Inflammatory macrophage treated with lipopolysaccharide for 1 hour (primary cell): ENCODE measurements at regions not wholly inside any gene's neighbourhood (a gene's known extent, or its start where the extent isn't known, plus 50 kb on each side); places are given as distances from the start of the nearest gene placed in this dataset.
"Not testable (repeated sequence)": the region's sequence is repeated elsewhere in the genome, so short reads cannot be mapped to it uniquely, and the experiment has no call there.

ENCODE experiments used
- DNase-seq, 2 donors: peaks; one replicate each; pipeline ENCODE4 v3.0.0-alpha.2; 2020 to 2022

DNA sequence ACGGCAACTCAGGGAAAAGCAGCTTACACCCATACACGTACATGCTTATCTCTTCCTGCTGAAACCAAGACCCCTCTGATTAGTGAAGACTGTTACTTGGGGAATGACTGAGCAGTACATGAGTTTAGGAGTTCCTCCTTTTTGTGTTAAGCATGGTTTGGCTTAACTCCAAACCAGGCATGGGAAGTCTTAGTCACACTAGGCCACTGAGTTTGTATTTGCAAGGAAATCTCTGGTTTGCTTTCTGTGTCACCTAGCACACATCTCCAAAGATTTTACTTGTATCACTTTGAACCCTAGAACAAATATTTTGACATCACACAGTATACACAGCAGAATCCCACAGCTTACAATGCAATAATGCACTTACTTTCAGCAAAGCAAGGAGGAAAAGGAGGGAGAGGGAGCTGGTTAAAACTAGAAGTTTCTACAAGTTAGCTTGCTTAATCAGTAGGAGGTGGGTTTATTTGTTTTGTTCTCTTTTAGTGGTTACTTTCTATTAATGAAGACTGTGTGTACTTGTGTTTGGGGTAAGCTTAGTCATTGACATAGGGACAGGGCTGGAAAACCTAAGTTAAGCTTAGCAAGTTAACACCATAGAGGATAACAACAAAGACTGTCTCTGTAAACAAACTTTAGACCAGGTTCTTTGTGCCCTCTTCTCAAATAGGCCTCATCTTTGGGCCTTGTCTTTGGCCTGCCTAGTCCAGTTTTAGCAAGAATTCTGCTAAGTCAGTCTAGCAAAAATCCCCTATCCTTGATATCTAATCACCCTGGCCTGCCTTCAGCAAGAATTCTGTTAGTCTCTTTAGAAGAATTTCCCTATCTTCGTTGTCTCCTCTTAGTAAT lies 219.4 kb downstream of the MREG start:
- peak; percentile 84 to 92 for DNase-seq

DNA sequence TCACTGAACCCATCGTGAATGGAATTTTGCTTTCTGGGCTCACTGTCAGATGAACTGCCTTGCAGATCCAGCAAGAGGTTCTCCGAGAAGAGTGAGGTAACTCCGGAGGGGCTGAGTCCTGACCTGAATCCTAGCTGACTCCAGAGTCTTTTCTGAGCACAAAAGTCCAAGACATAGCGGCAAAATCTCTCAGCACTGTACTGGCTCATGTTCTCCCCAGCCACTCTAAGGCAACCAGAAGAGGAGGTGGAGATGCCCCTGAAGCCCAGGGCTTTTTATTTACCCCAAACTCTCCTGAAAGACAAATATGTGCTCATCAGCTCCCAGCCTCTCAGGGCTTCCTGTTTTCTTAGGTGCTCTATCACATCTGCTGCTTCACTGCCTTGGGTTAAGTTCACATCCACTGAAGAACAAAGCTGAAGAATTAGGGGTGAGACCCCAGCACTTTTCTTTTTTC lies 221.8 kb downstream of the MREG start:
- DNase-seq = no peak

DNA sequence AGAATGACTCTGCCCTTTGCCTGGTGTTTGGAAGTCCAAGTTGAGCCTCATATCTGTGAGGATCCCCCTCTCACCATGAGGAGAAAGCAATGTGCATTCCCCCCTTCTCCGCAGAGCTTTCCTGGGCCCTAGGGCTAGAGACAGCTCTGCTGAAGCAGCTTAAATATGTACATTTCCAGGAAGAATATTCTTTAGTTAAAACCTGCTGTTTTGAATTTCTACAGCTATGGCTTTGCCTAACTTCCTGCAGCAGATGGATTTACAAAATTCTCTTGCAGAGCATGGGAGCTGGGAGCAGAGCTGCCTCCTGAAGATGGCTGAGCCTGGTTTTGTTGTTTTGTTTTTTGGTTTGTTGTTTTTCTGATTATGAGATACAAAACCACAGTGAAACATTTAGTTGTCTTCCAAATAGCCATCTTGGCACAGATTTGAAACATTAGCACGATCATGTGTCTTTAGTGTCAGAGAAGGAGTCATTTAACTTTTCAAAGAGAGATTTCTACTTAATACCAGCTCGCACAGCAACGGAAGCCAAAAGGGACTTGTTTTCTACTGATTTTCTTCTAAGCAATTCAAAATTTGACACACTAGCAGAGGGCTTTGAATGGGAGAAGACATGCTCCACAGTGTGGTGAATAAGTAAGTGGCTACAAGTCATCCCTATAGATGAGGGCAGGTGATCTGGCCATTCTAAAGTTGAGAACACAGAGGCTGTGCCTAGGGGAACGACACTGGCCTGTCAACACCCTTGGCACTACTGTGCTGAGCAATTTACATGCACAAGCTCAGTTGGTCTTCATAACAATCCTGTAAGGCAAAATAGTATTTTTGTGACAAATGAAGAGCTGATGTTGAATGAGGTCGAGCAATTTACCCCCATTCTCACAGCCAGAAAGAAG lies 222.6 kb downstream of the MREG start:
- DNase-seq = no peak

DNA sequence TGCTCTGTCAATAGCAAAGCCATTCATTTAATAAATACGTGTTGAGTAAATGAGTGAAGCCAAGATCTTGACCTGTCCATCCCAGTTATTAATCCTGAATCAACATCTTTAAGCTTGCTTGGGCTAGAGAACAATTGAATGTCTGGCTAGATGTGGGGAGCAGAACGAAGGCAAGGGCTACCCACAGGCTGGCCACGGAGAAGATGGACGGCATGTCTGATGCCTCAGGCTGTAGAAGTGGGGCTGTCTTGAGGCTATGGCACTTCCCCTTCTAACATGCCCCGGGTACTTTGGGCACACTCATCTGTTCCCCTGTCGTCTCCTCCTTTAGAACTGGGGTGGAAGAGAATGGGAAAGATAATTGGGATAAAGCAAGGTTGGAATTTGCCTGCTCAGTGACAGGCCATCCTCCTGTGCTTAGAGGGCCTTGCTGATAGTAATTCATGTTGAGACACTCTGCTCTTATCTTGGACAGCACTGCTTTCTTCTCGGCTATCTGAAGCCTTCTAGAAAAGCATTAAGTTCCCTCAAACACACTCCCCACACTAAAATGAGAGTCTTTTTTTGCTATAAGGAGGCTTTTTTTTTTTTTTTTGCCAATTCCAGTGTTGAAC lies 225.7 kb downstream of the MREG start:
- no peak for DNase-seq

GRCh38 chr2:215787025-215787424 lies 226.3 kb downstream of the MREG start:
- DNase-seq = no peak

GRCh38 chr2:215784371-215784783 lies 229.0 kb downstream of the MREG start:
- DNase-seq = no peak

DNA sequence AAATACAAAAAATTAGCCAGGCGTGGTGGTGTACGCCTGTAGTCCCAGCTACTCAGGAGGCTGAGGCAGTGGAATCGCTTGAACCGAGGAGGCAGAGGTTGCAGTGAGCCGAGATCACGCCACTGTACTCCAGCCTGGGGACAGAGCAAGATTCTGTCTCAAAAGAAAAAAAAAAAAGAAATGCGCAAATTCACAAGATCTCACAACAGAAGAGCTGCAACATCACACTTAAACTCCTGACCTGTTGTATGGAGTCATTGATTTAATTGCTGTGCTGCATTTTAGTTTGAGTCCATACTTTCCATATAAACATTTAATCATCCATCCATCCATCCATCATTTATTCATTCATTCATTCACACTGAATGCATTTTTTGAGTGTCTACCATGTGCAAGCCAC lies 229.7 kb downstream of the MREG start:
- DNase-seq = not testable (repeated sequence)

DNA sequence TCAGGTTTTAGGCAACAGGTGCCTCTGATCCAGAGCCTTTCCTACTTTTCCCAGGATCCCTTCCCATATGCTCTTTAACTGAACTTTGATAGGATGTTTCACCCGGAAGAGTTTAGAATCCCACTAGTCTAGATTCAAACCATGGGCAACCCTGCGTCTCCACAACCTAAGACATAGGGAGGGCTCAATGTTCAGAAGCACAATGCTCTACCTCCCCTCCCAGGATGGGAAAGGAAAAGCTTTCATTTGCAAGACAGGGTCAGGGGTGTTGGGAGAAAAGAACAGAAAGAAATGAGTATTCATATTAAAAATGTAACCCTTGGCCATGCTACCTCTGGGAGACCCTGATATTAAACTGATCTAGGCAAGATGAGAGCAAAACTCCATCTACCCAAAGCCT lies 230.4 kb downstream of the MREG start:
- no peak for DNase-seq

- no peak for DNase-seq
Measured at GRCh38 chr2:215782295-215782694, 231.1 kb downstream of the MREG start.

- no peak for DNase-seq
Measured at GRCh38 chr2:215780907-215781685, 232.3 kb downstream of the MREG start.

GRCh38 chr2:215780313-215780712 lies 233.0 kb downstream of the MREG start:
- DNase-seq = no peak

GRCh38 chr2:215779912-215780311 lies 233.4 kb downstream of the MREG start:
- no peak for DNase-seq

DNA sequence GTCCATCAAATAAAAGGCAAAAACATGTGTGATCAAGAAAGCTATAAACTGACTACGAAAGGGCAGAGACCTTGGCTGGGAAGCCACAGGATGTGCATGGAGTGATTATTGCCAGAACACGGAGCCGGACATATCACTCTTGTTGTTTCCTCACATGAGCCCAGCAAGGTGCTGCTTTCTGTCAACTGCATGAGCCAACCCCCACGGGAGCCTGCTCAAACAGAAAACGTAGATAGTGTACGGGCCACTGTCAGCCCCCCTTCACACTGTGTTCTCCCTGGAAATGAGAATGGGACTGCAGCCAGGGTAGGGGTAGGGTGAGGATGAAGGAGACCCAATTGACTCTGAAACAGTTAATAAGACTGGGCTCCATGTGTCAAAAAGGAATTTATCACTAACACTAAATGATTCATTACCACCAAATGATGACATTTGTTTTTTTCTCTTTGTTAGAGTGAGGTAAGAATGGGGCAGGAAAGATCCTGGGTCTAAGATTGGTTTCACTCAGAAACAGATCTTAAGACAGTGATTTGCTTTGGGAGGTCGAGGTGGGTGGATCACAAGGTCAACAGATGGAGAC lies 235.8 kb downstream of the MREG start:
- DNase-seq = no peak

- DNase-seq = no peak
Measured at GRCh38 chr2:215775106-215775505, 238.2 kb downstream of the MREG start.

DNA sequence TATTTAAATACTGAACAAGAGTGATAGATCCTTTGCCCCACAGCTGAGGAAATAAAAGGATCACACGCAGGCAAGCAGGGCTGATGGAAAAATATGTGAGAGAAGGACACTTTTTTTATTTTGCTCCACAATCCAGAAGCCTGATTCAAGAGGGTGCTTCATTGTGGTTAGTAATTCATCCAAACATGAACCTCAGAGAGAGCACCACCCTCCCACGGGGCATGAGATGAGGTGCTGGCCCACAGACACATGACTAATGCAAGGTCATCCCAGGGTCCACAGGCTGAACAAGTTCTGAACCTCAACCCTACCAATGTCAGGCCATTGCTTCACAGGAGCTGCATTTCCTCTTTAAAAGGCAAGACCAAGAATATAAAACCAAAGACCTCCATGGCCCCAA lies 239.6 kb downstream of the MREG start:
- DNase-seq = peak; percentile 83 to 91

DNA sequence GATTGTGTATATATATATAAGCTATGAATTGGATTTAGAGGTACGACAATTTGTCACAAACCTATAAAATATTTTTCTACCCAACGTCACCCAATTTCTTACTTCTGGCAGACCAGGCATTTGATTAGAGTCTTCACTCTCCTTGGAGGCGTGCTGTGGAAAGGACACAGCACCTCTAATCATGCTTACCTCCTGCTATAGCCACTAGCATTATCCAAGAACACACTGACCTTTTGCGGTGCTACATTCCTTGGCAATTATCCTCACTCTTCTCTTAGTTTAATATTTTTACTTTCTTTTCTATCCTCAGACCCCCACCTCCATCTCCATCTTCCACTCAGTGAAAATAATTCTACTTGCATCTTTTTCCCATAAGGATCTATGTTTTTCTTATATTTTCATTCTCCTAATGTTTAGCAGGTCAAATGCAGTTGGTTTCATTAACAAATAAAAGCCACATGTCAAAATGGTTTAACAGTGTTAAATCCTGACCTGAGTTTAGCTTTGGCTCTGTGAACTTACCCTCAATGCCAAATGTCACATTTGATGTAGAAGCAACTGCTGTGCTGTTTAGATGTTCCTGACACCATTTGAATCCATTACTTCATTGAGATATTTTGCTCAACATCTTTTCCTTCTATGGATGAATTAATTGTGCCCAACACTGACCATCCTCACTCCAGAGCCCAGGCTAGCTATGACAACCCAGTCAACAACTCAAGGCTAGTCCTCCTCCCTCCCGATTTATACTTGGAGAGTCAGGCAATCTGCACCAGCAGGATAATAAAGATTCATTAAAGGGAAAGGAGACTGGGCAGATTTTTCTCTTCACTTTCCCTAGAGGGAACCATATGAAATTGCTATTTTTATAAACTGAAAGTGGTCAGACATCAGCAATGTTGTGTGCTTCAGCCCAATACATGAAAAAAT lies 240.5 kb downstream of the MREG start:
- no peak for DNase-seq

GRCh38 chr2:215772003-215772402 lies 241.3 kb downstream of the MREG start:
- DNase-seq = no peak

DNA sequence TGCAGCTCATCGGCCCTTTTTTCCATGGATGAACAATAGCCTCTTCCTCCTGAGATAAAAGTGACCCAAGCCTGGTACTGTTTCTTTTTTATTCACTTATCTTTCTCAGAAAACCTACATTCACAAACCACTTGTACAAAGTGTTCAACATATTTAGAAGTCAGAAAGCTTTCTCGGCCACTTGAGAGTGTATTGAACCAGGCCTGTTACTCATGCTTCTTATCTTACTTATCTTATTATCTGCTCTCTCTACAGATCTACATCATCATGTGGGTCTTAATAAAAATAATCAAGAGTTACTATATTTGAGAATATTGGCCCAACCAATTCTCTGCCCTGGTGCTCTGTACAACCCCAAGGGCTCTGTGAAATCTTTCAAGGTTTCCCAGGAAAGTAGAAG lies 242.1 kb downstream of the MREG start:
- no peak for DNase-seq

DNA sequence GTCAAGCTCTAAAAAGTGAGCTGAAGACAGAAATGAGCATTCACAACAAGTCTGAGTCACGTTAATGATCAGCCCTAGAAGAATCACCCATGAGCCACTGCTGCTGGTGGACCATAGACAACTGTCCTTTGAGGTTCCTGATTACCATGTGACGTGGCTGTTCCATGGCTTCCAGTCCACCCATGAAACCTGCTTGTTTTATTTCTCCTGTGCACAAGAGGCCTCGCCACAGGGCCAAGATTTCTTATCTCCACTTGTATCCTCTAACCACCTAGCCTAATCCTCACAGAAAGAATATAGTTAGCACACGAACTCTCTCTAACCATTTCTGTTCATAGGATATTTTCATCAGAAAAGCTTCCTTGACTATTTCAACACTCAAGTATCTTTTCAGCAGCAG lies 242.7 kb downstream of the MREG start:
- DNase-seq = no peak

DNA sequence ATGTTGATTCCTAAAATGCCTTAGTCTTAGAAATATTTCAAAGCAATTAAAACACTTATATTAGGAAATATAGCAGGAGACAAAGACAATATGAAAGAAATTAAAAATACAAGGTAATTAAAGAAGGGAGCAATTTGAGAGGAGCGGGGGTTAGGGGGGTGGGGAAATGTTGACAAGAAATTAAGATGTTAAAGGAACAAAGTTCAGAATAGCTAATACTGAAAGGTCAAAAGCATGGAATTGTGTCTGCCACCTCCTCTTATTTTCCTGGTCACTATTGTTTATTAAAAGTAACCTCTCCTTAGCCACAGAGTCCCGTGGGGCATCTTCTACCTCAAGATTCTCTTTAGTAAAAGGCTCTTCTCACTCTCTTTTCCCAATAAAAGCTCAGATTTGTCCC lies 244.1 kb downstream of the MREG start:
- DNase-seq = no peak

DNA sequence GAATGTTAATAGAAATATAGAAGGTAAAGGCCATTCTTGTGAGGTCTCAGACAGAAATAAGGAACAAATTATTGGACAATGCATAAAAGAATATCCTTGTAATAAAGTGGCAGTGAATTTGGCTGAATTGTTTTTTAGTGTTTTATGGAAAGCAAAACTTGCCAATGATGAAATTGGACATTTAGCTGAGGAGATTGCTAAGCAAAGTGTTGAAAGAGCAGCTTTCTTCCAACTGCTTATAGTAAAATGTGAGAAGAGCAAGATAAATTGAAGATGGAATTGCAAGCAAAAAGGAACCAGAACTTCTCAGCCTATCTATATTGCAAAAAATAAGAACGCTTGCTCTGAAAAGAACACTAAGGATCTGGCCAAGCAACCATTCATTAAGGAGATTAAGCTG lies 245.7 kb downstream of the MREG start:
- DNase-seq = no peak
